Aorta (tissue), 5 donors: ENCODE measurements at regions not wholly inside any gene's neighbourhood (a gene's known extent, or its start where the extent isn't known, plus 50 kb on each side); places are given as distances from the start of the nearest gene placed in this dataset.

Experiments used
- ATAC-seq: fragments of 200-7000 bp; cut with Tn5 transposase; one replicate; pipeline ENCODE4 v1.9.1; 2022; ENCODE audit warnings: moderate library complexity; ENCODE audit not compliant: low FRiP score
- DNase-seq, 2 donors: peaks; one replicate each; pipeline ENCODE4 v3.0.0-alpha.2; 2020
- H3K27ac ChIP-seq, 2 donors: one replicate each; pipeline ENCODE4 v1.5.1; 2013; ENCODE audit warnings: low read length in 2 of 2, mild to moderate bottlenecking in 2 of 2, moderate library complexity in 2 of 2, control low read depth in 1 of 2, inconsistent platforms in 1 of 2, low read depth in 1 of 2
- H3K27me3 ChIP-seq, 2 donors: one replicate each; pipeline ENCODE4 v1.6.1; 2013; ENCODE audit warnings: control low read depth in 1 of 2, low read length in 1 of 2, mild to moderate bottlenecking in 1 of 2, moderate library complexity in 1 of 2; ENCODE audit not compliant: insufficient read depth in 2 of 2, control insufficient read depth in 1 of 2
- H3K36me3 ChIP-seq, 2 donors: one replicate each; pipeline ENCODE4 v1.6.1; 2013; ENCODE audit warnings: control low read depth in 1 of 2, low read length in 1 of 2, mild to moderate bottlenecking in 1 of 2; ENCODE audit not compliant: insufficient read depth in 2 of 2, control insufficient read depth in 1 of 2
- H3K4me1 ChIP-seq, 2 donors: one replicate each; pipeline ENCODE4 v1.6.1; 2013; ENCODE audit warnings: low read length in 2 of 2, control low read depth in 1 of 2, mild to moderate bottlenecking in 1 of 2, moderate library complexity in 1 of 2; ENCODE audit not compliant: insufficient read depth in 2 of 2, control insufficient read depth in 1 of 2
- H3K4me3 ChIP-seq, 2 donors: one replicate each; pipeline ENCODE4 v1.5.1; 2013; ENCODE audit warnings: low read length in 2 of 2, control low read depth in 1 of 2, mild to moderate bottlenecking in 1 of 2
- H3K9me3 ChIP-seq: one replicate; pipeline ENCODE4 v1.6.1; 2013; ENCODE audit warnings: mild to moderate bottlenecking, low read length; ENCODE audit not compliant: control insufficient read depth
- WGBS, 2 donors: extraction: QIAGEN DNeasy Blood & Tissue Kit; methylation state at CpG; one replicate each; pipeline ENCODE4 v1.1.7; 2013; 5-methylcytosine and 5-hydroxymethylcytosine counted together
- intact Hi-C, 2 donors: fragments of 100-400 bp; cut with DNase I; formaldehyde crosslinking; loops; one replicate each; pipeline versions ENCODE4 v1.14.2 to v1.15.0; 2022
- donor health status: healthy with polysubstance abuse.
- donor health status: Bipolar disorder and iron deficiency.
- donor health status: DM: no; HTN: no; CAD: no.
- donor health status: DM: no; HTN: no; CAD: no.
- donor health status: DM: yes; HTN: yes; CAD: no.

DNA sequence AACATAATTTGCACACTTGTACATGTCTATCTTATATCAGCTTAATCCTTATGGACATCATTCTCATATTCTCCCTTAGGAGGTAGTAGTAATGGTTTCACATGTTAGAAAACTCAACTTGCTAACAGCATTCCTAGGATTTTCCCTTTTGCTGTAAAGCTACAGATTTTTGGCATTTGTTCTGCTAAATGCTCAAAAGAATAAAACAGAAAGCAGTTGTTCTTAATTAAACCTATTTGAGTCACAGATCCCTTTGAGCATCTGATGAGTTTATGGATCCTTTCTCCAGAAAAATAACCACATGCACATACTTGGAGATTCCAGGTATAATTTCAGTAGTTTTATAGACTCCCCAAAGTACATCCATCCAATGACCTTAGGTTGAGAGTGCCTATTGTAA, 122.9 kb upstream of the BET1 start:
- H3K9me3 ChIP-seq = no peaks in the 10 kb centered on the region
- intact Hi-C loops = no loop called here
- ATAC-seq (no peak), DNase-seq (no peak)
- no peak overlapping the region for H3K4me3 ChIP-seq
- H3K27me3 ChIP-seq = no peaks in the 10 kb centered on the region
- H3K36me3 ChIP-seq = no peaks in the 10 kb centered on the region
- no peaks in the 10 kb centered on the region for H3K4me1 ChIP-seq
- H3K27ac ChIP-seq = no peak overlapping the region

DNA sequence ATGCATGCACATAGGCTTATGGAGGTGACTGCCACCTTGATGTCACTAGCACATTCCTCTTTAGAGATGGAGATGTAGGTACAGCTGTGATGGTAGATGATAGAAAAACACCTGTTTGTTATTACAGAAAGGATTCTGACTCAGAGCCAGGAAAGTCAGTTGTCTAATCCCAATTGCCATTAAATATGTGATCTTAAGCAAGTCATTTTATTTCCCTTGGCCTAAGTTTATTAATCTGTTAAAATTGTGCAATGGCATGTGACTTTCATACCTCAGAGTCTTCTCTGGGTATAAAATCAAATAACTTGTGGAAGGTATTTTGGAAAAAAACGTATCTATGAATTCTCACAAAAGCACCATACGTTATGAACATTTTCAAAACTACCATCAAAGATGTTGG, 123.9 kb upstream of the BET1 start:
- 84 to 85% methylated on average over 2 of the region's 2 CpGs for WGBS, 2 donors
- intact Hi-C loops = no loop called here

DNA sequence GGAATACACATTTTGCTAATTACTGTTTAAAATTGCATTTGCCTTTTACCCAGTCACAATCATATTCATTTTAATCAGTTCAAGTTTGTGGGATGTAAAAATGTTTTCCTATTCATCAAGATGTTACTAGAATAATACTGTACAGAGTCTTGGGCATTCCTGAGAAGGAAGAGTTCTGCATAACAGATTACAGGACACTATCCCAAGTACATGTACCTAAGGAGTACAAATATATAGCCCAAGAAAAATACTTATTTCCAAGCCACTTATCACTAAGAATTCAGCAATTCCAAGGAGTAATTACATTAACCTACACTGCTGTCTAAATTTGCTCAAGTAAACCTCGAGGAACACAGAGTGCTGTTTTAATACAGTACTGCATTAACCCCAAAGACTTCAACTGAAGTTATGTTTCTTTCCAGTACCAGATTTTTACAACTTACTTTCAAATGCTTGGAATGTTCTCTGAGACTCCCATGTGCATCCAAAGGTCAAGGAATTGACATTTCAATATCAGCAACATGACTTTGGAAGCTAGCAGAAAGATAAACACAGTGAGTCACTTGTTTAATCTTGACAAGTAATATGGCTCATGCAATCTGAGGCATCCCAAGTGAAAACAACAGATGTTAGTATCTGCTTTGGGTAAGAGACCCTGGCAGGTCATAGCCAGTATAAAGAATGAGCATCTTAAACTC, 125.4 kb upstream of the BET1 start:
- intact Hi-C loops = no loop called here

More for the DNA sequence above, 123.9 kb upstream of the BET1 start:
- H3K4me1 ChIP-seq = no peaks in the 10 kb centered on the region
- no peaks in the 10 kb centered on the region for H3K36me3 ChIP-seq
- no peak overlapping the region for H3K27ac ChIP-seq
- DNase-seq = no peak
- H3K9me3 ChIP-seq = no peaks in the 10 kb centered on the region
- H3K27me3 ChIP-seq = no peaks in the 10 kb centered on the region
- no peak for ATAC-seq
- no peak overlapping the region for H3K4me3 ChIP-seq

DNA sequence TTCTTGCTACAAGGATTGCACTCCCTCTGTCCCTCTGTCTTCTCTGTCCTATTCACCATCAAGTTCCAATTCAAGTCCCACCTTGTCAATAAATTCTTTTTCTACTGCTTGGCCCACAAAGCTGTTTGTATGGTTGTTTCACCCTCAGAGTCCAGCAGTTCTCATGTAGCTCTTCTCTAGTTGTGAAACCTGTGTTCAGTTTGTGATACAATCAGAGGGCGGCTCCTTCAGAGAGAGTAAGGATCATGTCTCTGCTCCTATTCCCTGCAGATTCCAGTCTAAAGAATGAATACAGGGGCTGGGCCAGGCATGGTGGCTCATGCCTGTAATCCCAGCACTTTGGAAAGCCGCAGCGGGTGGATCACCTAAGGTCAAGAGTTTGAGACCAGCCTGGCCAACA, 126.6 kb upstream of the BET1 start:
- intact Hi-C loops = no loop called here
- no peak overlapping the region for H3K27ac ChIP-seq
- H3K27me3 ChIP-seq = no peaks in the 10 kb centered on the region
- ATAC-seq (no peak), DNase-seq (no peak)
- 94 to 97% methylated on average over 3 of the region's 3 CpGs for WGBS, 2 donors
- no peaks in the 10 kb centered on the region for H3K4me1 ChIP-seq
- no peaks in the 10 kb centered on the region for H3K36me3 ChIP-seq
- H3K9me3 ChIP-seq = no peaks in the 10 kb centered on the region
- no peak overlapping the region for H3K4me3 ChIP-seq

More for the DNA sequence above, 125.4 kb upstream of the BET1 start:
- ATAC-seq (no peak), DNase-seq (no peak)
- no peak overlapping the region for H3K4me3 ChIP-seq
- H3K27me3 ChIP-seq = no peaks in the 10 kb centered on the region
- no peaks in the 10 kb centered on the region for H3K4me1 ChIP-seq
- H3K27ac ChIP-seq = no peak overlapping the region
- H3K9me3 ChIP-seq = no peaks in the 10 kb centered on the region
- WGBS, 2 donors = 18 to 19% methylated on average over 1 of the region's 1 CpG
- no peaks in the 10 kb centered on the region for H3K36me3 ChIP-seq

DNA sequence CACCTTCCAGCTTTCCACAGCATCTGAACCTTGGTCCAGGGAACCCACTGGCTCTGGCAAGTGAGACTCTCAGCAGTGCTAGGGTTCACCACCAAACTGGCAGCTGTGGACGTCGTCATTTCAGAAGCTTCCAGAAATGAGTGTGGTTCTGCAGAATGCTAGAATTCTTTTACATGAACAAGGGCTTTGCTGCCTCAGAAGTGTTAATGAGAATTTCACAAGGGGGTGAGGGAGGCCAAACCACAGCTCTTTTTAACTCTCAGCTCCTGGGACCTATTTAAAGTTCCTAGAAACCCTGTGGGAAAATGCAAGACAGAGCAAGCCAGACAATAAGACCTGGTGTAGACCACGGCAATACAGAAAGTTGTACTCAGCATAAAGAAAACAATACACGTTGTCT, 129.3 kb upstream of the BET1 start:
- no peak for ATAC-seq
- 28 to 36% methylated on average over 4 of the region's 4 CpGs for WGBS, 2 donors
- intact Hi-C loops = no loop called here
- Histone ChIP-seq H3K9me3 (no peaks in the 10 kb centered on the region), H3K4me1 (no peaks in the 10 kb centered on the region), H3K4me3 (no peak overlapping the region), H3K27me3 (no peaks in the 10 kb centered on the region), H3K36me3 (no peaks in the 10 kb centered on the region), H3K27ac (no peak overlapping the region)
- no peak for DNase-seq

DNA sequence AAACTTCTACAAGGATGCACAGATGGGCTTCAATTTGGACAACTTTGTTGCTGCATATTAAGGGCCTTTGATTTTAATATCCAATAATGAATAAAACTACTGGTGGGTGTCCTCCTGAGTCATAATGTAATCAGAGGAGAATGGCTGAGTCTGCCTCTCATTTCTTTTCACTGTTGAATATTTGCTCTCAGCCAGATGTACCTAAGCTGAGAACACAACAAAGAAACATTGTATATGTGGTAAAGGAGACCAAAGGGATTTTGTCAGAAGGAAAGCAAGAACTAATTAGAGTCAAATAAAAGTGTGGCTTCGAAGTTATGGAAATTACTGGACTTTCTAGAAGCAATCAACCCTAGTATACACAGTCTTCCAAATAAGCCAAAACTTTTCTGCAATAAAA, 131.0 kb upstream of the BET1 start:
- no peaks in the 10 kb centered on the region for H3K27me3 ChIP-seq
- no peaks in the 10 kb centered on the region for H3K9me3 ChIP-seq
- no peaks in the 10 kb centered on the region for H3K36me3 ChIP-seq
- WGBS, 2 donors = 79% methylated on average over 1 of the region's 1 CpG
- H3K4me1 ChIP-seq = no peaks in the 10 kb centered on the region
- ATAC-seq = no peak
- intact Hi-C loops = no loop called here
- no peak overlapping the region for H3K4me3 ChIP-seq
- DNase-seq = no peak
- H3K27ac ChIP-seq = no peak overlapping the region

DNA sequence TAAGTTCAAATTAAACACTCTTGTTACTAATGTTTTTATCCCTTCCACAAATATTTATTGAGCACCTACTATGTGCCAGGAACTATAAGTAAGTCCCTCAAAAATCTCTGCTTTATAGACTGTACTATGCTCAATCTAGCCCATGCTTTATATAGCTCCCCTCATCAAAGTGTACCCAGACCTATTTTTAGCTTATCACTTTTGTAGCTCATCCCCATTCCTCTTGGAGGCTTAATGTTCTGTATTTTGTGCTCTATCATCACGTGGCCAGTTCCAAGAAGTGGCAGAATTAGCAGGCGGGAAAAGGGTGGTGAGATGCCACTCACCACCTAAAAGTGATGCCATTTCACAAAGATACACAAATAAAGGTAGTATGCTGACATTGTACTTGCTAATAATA, 138.1 kb upstream of the BET1 start:
- 78% methylated on average over 2 of the region's 2 CpGs for WGBS, 2 donors
- Histone ChIP-seq H3K27ac (no peak overlapping the region), H3K4me1 (no peaks in the 10 kb centered on the region), H3K9me3 (no peaks in the 10 kb centered on the region), H3K27me3 (no peaks in the 10 kb centered on the region), H3K4me3 (no peak overlapping the region), H3K36me3 (no peaks in the 10 kb centered on the region)
- intact Hi-C loops = no loop called here
- DNase-seq = no peak
- no peak for ATAC-seq

DNA sequence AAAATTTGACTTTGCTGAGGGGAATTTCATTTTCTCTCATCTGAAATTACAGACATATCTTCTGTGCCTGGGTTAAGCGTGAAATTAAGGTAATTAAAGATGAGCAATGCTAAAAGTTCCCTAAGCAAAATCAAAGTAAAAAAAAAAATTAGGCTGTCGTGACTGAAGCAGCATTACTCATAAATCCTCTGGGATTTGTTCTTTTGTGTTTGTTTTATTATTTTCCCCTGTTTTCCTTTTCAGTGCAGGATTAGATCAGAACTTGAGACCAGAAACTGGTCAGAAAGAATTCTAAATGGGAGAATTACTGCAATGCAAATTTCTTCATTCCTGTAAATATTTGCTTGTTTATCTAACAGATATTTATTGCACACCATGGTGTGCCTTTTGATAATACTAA, 141.4 kb upstream of the BET1 start:
- no peak overlapping the region for H3K4me3 ChIP-seq
- WGBS, 2 donors = 44 to 45% methylated on average over 2 of the region's 2 CpGs
- H3K4me1 ChIP-seq = no peaks in the 10 kb centered on the region
- H3K27ac ChIP-seq = no peak overlapping the region
- DNase-seq = no peak
- intact Hi-C loops = no loop called here
- ATAC-seq = no peak
- H3K27me3 ChIP-seq = no peaks in the 10 kb centered on the region
- no peaks in the 10 kb centered on the region for H3K36me3 ChIP-seq
- H3K9me3 ChIP-seq = no peaks in the 10 kb centered on the region

DNA sequence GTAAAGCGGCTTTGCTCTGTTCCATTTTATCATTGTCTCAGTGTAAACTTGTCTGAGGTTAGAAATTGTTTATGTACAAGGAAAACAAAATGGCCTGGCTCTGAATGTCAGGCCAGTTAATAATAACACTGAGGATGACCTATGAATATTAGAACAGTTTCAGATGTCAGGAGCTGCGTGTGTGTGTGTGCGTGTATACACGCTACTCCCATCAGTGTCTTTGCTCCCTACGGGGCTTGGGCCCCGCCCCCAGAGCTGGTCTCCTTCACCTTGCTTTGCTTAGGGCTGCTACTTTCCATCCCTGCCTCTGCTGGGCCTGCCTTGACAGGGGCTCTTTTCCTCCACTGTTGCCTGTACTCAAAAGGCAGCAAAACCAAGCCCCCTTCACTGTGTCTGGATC, 142.3 kb upstream of the BET1 start:
- DNase-seq (no peak), ATAC-seq (no peak)
- 80 to 83% methylated on average over 6 of the region's 6 CpGs for WGBS, 2 donors
- Histone ChIP-seq H3K4me1 (no peaks in the 10 kb centered on the region), H3K27me3 (no peaks in the 10 kb centered on the region), H3K36me3 (no peaks in the 10 kb centered on the region), H3K4me3 (no peak overlapping the region), H3K9me3 (no peaks in the 10 kb centered on the region), H3K27ac (no peak overlapping the region)
- intact Hi-C loops = no loop called here
